Esophagus muscularis mucosa (tissue), 3 donors: ENCODE measurements at regions not wholly inside any gene's neighbourhood (a gene's known extent, or its start where the extent isn't known, plus 50 kb on each side); places are given as distances from the start of the nearest gene placed in this dataset.

ENCODE experiments used
- CTCF ChIP-seq, 3 experiments: fragments of 200-600 bp in 2 of 3; fragments of 450-650 bp in 1 of 3; sonication (generic) in 2 of 3; IDR thresholded peaks; one replicate each; pipeline ENCODE4 v1.5.1; 2017 to 2019; ENCODE audit warnings: antibody characterized with exemption in 3 of 3, mild to moderate bottlenecking in 2 of 3, moderate library complexity in 1 of 3
- POLR2A ChIP-seq: fragments of 450-650 bp; IDR thresholded peaks from one replicate; pipeline ENCODE4 v1.6.1; 2017; ENCODE audit warnings: antibody characterized with exemption, moderate library complexity, mild to moderate bottlenecking, low read depth

DNA sequence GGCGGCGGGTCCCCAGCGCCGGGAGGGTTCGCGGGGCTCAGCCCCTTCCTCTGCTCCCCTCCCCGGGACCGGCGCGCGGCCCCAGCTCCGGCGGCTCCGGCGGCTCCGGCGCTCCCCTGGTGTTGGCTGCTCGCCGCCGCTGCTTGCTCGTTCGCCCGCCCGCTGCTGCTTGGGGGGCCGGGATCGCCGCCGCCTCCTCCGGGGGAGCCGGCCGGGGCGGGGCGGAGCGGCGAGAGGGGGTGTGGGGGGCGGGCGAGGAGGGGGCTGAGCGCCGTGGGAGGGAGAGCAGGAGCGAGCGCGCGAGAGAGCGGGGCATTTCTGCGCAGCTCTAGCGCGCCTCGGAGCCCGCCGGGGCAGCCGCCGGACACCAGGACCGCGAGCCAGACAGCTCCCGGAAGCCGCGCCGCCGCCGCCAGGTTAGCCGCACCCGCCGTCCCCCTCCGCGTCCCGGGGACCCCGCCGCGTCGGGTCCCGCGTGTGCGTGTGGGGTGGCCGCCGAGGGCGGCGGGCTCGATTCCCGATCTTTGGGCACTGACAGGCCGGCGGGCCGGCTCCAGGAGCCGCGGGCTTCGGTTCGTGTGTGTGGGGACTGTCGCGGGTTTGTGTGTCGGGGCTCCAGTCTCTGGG, 62.0 kb upstream of the EPB41L1 start:
- TF ChIP-seq CTCF (IDR thresholded peaks at IDR 0.05) (no peak), POLR2A (no peak)
